Ovary (tissue), 7 donors: ENCODE measurements at regions not wholly inside any gene's neighbourhood (a gene's known extent, or its start where the extent isn't known, plus 50 kb on each side); places are given as distances from the start of the nearest gene placed in this dataset.

Experiments
- DNase-seq, 5 donors: peaks; one replicate each; pipeline ENCODE4 v3.0.0-alpha.2; 2019 to 2020
- H3K27ac ChIP-seq, 2 donors: fragments of 200-600 bp; one replicate each; pipeline versions ENCODE4 v1.5.1 to v1.8.0; 2019 to 2022
- H3K27me3 ChIP-seq: fragments of 200-600 bp; one replicate; pipeline ENCODE4 v1.8.0; 2022
- H3K36me3 ChIP-seq: fragments of 200-600 bp; sonication (generic); one replicate; pipeline ENCODE4 v1.5.1; 2019
- H3K4me1 ChIP-seq: one replicate; pipeline ENCODE4 v1.8.1; 2013; ENCODE audit warnings: mild to moderate bottlenecking, moderate library complexity; ENCODE audit not compliant: insufficient read depth
- H3K4me3 ChIP-seq: fragments of 200-600 bp; sonication (generic); one replicate; pipeline ENCODE4 v1.5.1; 2017
- H3K9me3 ChIP-seq, 2 donors: fragments of 200-600 bp in 1 of 2; sonication (generic) in 1 of 2; one replicate each; pipeline versions ENCODE4 v1.5.1 to v1.8.1; 2013 to 2019; ENCODE audit warnings: mild to moderate bottlenecking in 1 of 2, moderate library complexity in 1 of 2
- CTCF ChIP-seq, 3 donors: fragments of 450-650 bp in 2 of 3; fragments of 200-600 bp in 1 of 3; IDR thresholded peaks; one replicate each; pipeline versions ENCODE4 v1.5.1 to v1.8.0; 2016 to 2022; ENCODE audit warnings: antibody characterized with exemption in 3 of 3, mild to moderate bottlenecking in 1 of 3
- EP300 ChIP-seq: sonication (generic); formaldehyde crosslinking; IDR thresholded peaks from one replicate; pipeline ENCODE4 v1.6.1; 2017; ENCODE audit warnings: antibody characterized with exemption
- POLR2A ChIP-seq: fragments of 450-650 bp; IDR thresholded peaks from one replicate; pipeline ENCODE4 v1.6.1; 2017; ENCODE audit warnings: antibody characterized with exemption, mild to moderate bottlenecking, moderate library complexity
- WGBS, 3 donors: extraction: QIAGEN DNeasy Blood & Tissue Kit in 1 of 3; methylation state at CpG; one replicate each; pipeline versions ENCODE4 v1.1.5 to v1.1.7; 2013 to 2017; 5-methylcytosine and 5-hydroxymethylcytosine counted together
- intact Hi-C, 4 donors: fragments of 100-400 bp; cut with DNase I; formaldehyde crosslinking; loops; one replicate each; pipeline versions ENCODE4 v1.11.0 to v1.15.1; 2022 to 2023
- donor health status: DM: no; HTN: no; CAD: no; lungs with moderate emphysema.
- donor health status: DM: no; HTN: no; CAD: no.
- donor health status: Bipolar disorder and iron deficiency.
- donor health status: DM: no; HTN: no; CAD: no.
- donor health status: DM: yes; HTN: yes; CAD: no.

GRCh38 chr13:106182404-106182803, 353.1 kb downstream of the EFNB2 start:
- no peak overlapping the region for H3K27ac ChIP-seq
- no peaks in the 10 kb centered on the region for H3K36me3 ChIP-seq
- H3K27me3 ChIP-seq, result no peaks in the 10 kb centered on the region
- 64 to 72% (median 72%) methylated on average over 6 of the region's 6 CpGs for WGBS, 3 donors
- DNase-seq, result no peak
- intact Hi-C loops, result no loop called here
- no peak overlapping the region for H3K4me3 ChIP-seq
- H3K4me1 ChIP-seq, result no peaks in the 10 kb centered on the region
- no peaks in the 10 kb centered on the region for H3K9me3 ChIP-seq
- TF ChIP-seq CTCF (IDR thresholded peaks at IDR 0.05), result no peak
- TF ChIP-seq EP300, result no peak
- TF ChIP-seq POLR2A, result no peak

DNA sequence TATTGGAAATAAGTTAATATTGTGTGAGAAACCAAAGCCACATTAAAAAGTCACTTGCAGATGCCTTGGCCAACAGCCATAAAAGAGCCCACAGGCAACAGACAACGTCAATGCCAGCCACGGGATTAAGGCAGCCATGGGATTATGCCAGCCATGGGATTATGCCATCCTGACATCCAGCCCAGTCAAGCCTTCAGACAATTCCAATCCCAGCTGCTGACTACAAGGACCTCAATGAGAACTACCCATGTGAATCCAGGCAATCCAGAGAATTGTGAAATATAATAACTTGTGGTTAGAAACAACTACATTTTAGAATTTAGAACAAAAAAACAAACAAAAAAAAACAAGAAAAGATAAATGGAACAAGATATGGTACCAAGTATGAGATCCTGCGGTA, 356.6 kb downstream of the EFNB2 start:
- intact Hi-C loops, result no loop called here
- Histone ChIP-seq H3K27me3 (no peaks in the 10 kb centered on the region), H3K9me3 (no peaks in the 10 kb centered on the region), H3K4me3 (no peak overlapping the region), H3K4me1 (no peaks in the 10 kb centered on the region), H3K36me3 (no peaks in the 10 kb centered on the region), H3K27ac (no peak overlapping the region)
- TF ChIP-seq CTCF (IDR thresholded peaks at IDR 0.05), result no peak
- no peak for TF ChIP-seq EP300
- TF ChIP-seq POLR2A, result no peak
- 80 to 86% (median 83%) methylated on average over 3 of the region's 3 CpGs for WGBS, 3 donors
- no peak for DNase-seq

DNA sequence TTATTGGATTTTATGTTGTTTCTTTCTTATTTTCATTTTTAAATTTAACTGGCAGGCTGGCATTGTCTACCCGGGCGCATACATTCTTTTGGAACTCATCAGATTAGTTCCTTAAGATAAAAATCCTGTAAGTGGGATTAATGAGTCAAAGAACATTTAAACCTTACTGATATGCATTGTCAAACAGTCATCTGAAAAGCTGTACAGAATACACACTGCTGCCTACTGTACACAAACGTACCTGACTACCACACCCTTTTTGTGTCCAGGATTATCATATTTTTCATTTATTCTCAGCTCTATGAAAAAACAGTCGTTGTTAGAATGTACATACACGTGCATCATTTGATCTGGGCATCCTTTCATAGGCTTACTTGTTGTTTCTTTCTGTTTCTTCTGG, 358.3 kb downstream of the EFNB2 start:
- no peak for DNase-seq
- Histone ChIP-seq H3K27ac (no peak overlapping the region), H3K4me1 (no peaks in the 10 kb centered on the region), H3K4me3 (no peak overlapping the region), H3K9me3 (no peaks in the 10 kb centered on the region), H3K36me3 (no peaks in the 10 kb centered on the region), H3K27me3 (no peaks in the 10 kb centered on the region)
- no peak for TF ChIP-seq CTCF (IDR thresholded peaks at IDR 0.05)
- TF ChIP-seq POLR2A, result no peak
- TF ChIP-seq EP300, result no peak
- 72 to 78% (median 77%) methylated on average over 5 of the region's 5 CpGs for WGBS, 3 donors
- intact Hi-C loops, result no loop called here

DNA sequence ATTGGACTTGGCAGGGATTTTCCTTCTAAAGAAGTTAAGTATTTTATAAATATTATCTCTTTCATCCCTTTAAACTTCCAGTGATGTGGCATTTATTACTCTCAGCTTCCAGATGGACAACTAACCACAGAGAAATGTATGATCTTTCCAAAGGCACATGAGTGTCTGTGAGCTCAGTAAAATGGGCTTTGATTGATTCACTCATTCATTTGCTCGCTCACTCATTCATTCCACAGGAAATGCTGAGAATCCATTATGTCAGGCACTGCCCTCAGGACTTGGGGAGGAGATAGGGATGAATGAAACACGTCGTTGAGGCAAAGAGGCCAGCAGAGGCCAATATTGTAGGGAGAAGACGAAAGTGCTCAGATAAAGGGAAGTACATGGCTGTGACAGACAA, 359.3 kb downstream of the EFNB2 start:
- no peaks in the 10 kb centered on the region for H3K4me1 ChIP-seq
- no peaks in the 10 kb centered on the region for H3K27me3 ChIP-seq
- H3K4me3 ChIP-seq, result no peak overlapping the region
- DNase-seq, result no peak
- WGBS, 3 donors, result 35 to 38% (median 36%) methylated on average over 4 of the region's 4 CpGs
- H3K36me3 ChIP-seq, result no peaks in the 10 kb centered on the region
- no peak overlapping the region for H3K27ac ChIP-seq
- H3K9me3 ChIP-seq, result no peaks in the 10 kb centered on the region
- TF ChIP-seq POLR2A, result no peak
- no peak for TF ChIP-seq EP300
- no peak for TF ChIP-seq CTCF (IDR thresholded peaks at IDR 0.05)
- intact Hi-C loops, result no loop called here
